PC-3 (cell line): ENCODE measurements at regions not wholly inside any gene's neighbourhood (a gene's known extent, or its start where the extent isn't known, plus 50 kb on each side); places are given as distances from the start of the nearest gene placed in this dataset.
A peak's percentile ranks its signal among the peaks of the same experiment; 100 is the strongest.

ENCODE experiments used
- ATAC-seq: fragments of 200-7000 bp; cut with Tn5 transposase; 2 replicates; pipeline ENCODE4 v1.9.1; 2020; ENCODE audit warnings: mild to moderate bottlenecking, moderate library complexity
- BruUV-seq: library from RNA; stranded (reverse); fragments of 400-500 nt; replicated peaks from 2 replicates; lab custom pipeline; 2021; lab: Mats Ljungman, UMichigan
- CTCF ChIA-PET: fragments of 300-600 bp; sonication (Branson Sonifier 250); formaldehyde crosslinking; loops from one replicate; lab custom pipeline; 2022; ENCODE audit warnings: antibody characterized with exemption; lab: Charles Lee
- POLR2A ChIA-PET: fragments of 300-600 bp; sonication (Branson Sonifier 250); formaldehyde crosslinking; loops from one replicate; lab custom pipeline; 2022; ENCODE audit warnings: antibody characterized with exemption; ENCODE audit not compliant: unreplicated experiment; lab: Charles Lee
- DNase-seq: peaks from one replicate; pipeline ENCODE4 v3.0.0-alpha.2; 2015
- H2AFZ ChIP-seq: fragments of 300-600 bp; sonication (generic); 2 replicates; pipeline ENCODE4 v1.6.0; 2016; ENCODE audit warnings: antibody characterized with exemption, low read length
- H3F3A ChIP-seq: fragments of 300-600 bp; sonication (generic); one replicate; pipeline ENCODE4 v1.6.0; 2017; ENCODE audit warnings: antibody characterized with exemption, low read length, control low read depth, mild to moderate bottlenecking; ENCODE audit not compliant: unreplicated experiment
- H3K27ac ChIP-seq: fragments of 300-600 bp; sonication (generic); 2 replicates; pipeline ENCODE4 v1.5.1; 2016; ENCODE audit warnings: mild to moderate bottlenecking, low read length
- H3K27me3 ChIP-seq: fragments of 300-600 bp; sonication (generic); 2 replicates; pipeline ENCODE4 v1.6.1; 2016; ENCODE audit warnings: low read length, mixed read lengths
- H3K36me3 ChIP-seq: fragments of 300-600 bp; sonication (generic); 2 replicates; pipeline ENCODE4 v1.6.1; 2016; ENCODE audit warnings: low read depth, mixed run types, low read length, mixed read lengths
- H3K4me1 ChIP-seq: fragments of 300-600 bp; sonication (generic); 2 replicates; pipeline ENCODE4 v1.5.1; 2016; ENCODE audit warnings: low read length; ENCODE audit not compliant: insufficient read depth
- H3K4me2 ChIP-seq: fragments of 300-600 bp; sonication (generic); 2 replicates; pipeline ENCODE4 v1.6.0; 2016; ENCODE audit warnings: low read length
- H3K4me3 ChIP-seq: fragments of 300-600 bp; sonication (generic); 2 replicates; pipeline ENCODE4 v1.5.1; 2016; ENCODE audit warnings: mild to moderate bottlenecking, low read length, mixed read lengths
- H3K79me2 ChIP-seq: fragments of 300-600 bp; sonication (generic); 2 replicates; pipeline ENCODE4 v1.6.1; 2017; ENCODE audit warnings: low read length, mixed read lengths
- H3K9ac ChIP-seq: fragments of 300-600 bp; sonication (generic); 2 replicates; pipeline ENCODE4 v1.6.0; 2016; ENCODE audit warnings: mild to moderate bottlenecking, low read length
- H3K9me2 ChIP-seq: fragments of 300-600 bp; sonication (generic); replicated peaks from 2 replicates; pipeline ENCODE4 v1.6.1; 2016; ENCODE audit warnings: mixed run types, low read length, mixed read lengths
- H3K9me3 ChIP-seq: fragments of 300-600 bp; sonication (generic); 2 replicates; pipeline ENCODE4 v1.6.1; 2016; ENCODE audit warnings: low read length, mixed read lengths
- H4K20me1 ChIP-seq: fragments of 300-600 bp; sonication (generic); 2 replicates; pipeline ENCODE4 v1.6.1; 2016; ENCODE audit warnings: low read length, mixed read lengths
- EZH2 ChIP-seq: fragments of 300-600 bp; sonication (generic); IDR thresholded peaks from one replicate; pipeline ENCODE4 v1.6.1; 2017; ENCODE audit warnings: antibody characterized with exemption, mild to moderate bottlenecking, low read length; ENCODE audit not compliant: unreplicated experiment
- EZH2phosphoT487 ChIP-seq: fragments of 300-600 bp; sonication (generic); IDR thresholded peaks from 2 replicates; pipeline ENCODE4 v1.6.1; 2018; ENCODE audit warnings: mild to moderate bottlenecking, antibody characterized with exemption, low read length, borderline replicate concordance
- intact Hi-C: fragments of 100-400 bp; cut with micrococcal nuclease; formaldehyde crosslinking; loops from 2 replicates; pipeline ENCODE4 v1.9.0; 2023
- TF ChIP-seq, protein P1 (sequence below): fragments of 300-600 bp; sonication (generic); conservative IDR thresholded peaks from 2 replicates; pipeline ENCODE4 v1.5.1; 2017; ENCODE audit warnings: antibody characterized with exemption, low read depth, mild to moderate bottlenecking, low read length

DNA sequence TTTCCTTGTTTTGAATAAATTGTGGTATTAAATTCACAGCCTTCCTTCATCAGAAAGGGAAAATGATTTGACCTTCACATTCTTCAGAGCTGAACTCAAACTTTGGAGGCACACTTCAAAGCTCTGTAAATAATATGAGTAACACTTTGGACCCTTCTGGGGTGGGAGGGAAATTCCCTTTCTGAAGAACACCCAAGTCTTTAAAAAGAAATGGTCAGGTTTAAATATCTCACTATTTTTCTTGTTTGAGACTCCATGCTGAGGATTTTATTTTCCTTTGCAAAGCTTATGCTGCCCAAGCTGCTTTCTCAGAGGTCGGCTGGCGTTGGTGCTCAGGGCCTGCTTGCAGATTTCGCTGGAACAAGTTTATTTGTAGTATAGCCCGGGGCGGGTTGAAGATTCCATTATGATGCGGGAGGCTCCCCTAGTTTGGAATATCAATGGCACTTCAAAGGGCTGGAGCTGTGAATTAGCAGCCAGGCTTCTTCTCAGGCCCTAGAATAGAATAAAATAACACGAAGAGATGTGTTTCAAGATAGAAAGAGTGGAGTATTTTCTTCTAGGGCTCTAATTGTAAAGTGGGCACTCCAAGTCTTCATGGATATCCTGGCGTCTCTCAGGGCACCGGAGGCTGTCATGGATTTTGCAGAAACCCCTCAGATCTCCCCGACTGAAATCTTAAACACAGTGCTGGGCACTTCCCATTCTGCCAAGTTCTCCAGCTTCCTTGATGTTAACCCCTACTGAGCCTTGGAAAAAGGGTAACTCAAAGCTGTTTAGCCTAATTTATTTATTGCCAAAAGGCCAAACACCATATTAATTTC, 315.6 kb downstream of the GPAT3 start:
- DNase-seq, result peak; percentile 44
- POLR2A ChIA-PET, result interaction anchor here (0.6 kb wide), 1 partner anchor 323 kb away, joined by 6 read pairs; no protein-coding TSS in a partner anchor

GRCh38 chr4:83850435-83850834, 314.5 kb downstream of the GPAT3 start:
- H2AFZ ChIP-seq, result no peak overlapping the region
- H3K79me2 ChIP-seq, result no peaks in the 10 kb centered on the region
- TF ChIP-seq EZH2phosphoT487, result no peak
- TF ChIP-seq, protein P1, sequence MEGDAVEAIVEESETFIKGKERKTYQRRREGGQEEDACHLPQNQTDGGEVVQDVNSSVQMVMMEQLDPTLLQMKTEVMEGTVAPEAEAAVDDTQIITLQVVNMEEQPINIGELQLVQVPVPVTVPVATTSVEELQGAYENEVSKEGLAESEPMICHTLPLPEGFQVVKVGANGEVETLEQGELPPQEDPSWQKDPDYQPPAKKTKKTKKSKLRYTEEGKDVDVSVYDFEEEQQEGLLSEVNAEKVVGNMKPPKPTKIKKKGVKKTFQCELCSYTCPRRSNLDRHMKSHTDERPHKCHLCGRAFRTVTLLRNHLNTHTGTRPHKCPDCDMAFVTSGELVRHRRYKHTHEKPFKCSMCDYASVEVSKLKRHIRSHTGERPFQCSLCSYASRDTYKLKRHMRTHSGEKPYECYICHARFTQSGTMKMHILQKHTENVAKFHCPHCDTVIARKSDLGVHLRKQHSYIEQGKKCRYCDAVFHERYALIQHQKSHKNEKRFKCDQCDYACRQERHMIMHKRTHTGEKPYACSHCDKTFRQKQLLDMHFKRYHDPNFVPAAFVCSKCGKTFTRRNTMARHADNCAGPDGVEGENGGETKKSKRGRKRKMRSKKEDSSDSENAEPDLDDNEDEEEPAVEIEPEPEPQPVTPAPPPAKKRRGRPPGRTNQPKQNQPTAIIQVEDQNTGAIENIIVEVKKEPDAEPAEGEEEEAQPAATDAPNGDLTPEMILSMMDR, result no peak
- no peak for TF ChIP-seq EZH2
- peak; percentile 23 for DNase-seq
- no peak for ATAC-seq
- ChIA-PET CTCF (no interaction called here), POLR2A (no interaction called here)
- no peak overlapping the region for H3K27ac ChIP-seq
- H3K36me3 ChIP-seq, result no peaks in the 10 kb centered on the region
- no peaks in the 10 kb centered on the region for H3K9me2 ChIP-seq
- BruUV-seq, result no TSS peak
- intact Hi-C loops, result no loop called here
- H3K27me3 ChIP-seq, result no peaks in the 10 kb centered on the region
- no peak overlapping the region for H3K9ac ChIP-seq
- no peak overlapping the region for H3K4me3 ChIP-seq
- no peak overlapping the region for H3K4me2 ChIP-seq
- H3K4me1 ChIP-seq, result peaks cover 35% of the 10 kb centered on the region
- no peaks in the 10 kb centered on the region for H3F3A ChIP-seq
- no peaks in the 10 kb centered on the region for H4K20me1 ChIP-seq
- no peaks in the 10 kb centered on the region for H3K9me3 ChIP-seq

More for the DNA sequence above, 315.6 kb downstream of the GPAT3 start:
- no peaks in the 10 kb centered on the region for H3K27me3 ChIP-seq
- no peaks in the 10 kb centered on the region for H3K9me3 ChIP-seq
- H3K36me3 ChIP-seq, result no peaks in the 10 kb centered on the region
- H3K4me1 ChIP-seq, result peaks cover 42% of the 10 kb centered on the region
- CTCF ChIA-PET, result no interaction called here
- intact Hi-C loops, result loop anchor here (2.0 kb wide), 1 partner anchor 37 kb away; no protein-coding TSS in a partner anchor
- no TSS peak for BruUV-seq
- H3K4me3 ChIP-seq, result no peak overlapping the region
- ATAC-seq, result no peak
- H4K20me1 ChIP-seq, result no peaks in the 10 kb centered on the region
- H3K9me2 ChIP-seq, result no peaks in the 10 kb centered on the region
- H3K27ac ChIP-seq, result peak overlapping the region; percentile 45
- peak overlapping the region; percentile 24 for H3K4me2 ChIP-seq
- no peak for TF ChIP-seq EZH2phosphoT487
- H3K9ac ChIP-seq, result no peak overlapping the region
- no peak overlapping the region for H2AFZ ChIP-seq
- no peaks in the 10 kb centered on the region for H3F3A ChIP-seq
- H3K79me2 ChIP-seq, result no peaks in the 10 kb centered on the region

DNA sequence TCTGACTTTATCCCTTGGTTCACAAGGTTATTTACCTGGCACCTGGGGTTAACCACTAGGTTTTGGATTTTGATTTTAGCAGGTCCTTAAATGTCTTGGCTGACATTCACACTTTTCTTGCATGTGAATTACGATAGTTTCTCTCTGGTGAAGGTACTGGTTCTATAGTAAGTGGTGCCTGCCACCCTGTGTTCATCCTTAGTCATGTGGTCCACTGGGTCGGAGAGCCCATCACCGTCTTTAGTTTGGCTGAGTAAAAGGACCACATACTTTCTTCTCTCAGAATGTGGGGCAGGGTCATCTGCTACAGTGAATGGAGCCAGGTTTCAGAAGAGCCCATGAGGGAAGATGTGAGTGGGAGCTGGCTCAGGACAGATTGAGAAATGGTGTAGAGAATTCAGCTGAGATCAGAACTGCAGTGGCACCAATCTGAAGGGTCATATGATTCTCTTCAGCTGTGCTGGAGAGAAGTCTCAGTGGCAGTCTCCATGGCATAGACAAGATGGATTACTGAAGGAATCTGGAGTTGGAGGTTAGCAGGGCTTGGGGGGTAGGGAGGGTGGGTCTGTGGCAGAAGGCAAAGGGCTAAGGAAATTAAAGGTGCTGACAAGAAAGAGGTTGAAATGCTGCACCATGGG, 310.4 kb downstream of the GPAT3 start:
- Histone ChIP-seq H3K27ac (no peak overlapping the region), H3F3A (no peaks in the 10 kb centered on the region), H3K4me2 (no peak overlapping the region), H3K9ac (no peak overlapping the region), H3K9me2 (no peaks in the 10 kb centered on the region), H3K36me3 (no peaks in the 10 kb centered on the region), H3K4me1 (peaks cover 5% of the 10 kb centered on the region), H4K20me1 (no peaks in the 10 kb centered on the region), H2AFZ (no peak overlapping the region), H3K9me3 (no peaks in the 10 kb centered on the region), H3K27me3 (no peaks in the 10 kb centered on the region), H3K79me2 (no peaks in the 10 kb centered on the region), H3K4me3 (no peak overlapping the region)
- ChIA-PET CTCF (no interaction called here), POLR2A (no interaction called here)
- BruUV-seq, result no TSS peak
- DNase-seq, result no peak
- intact Hi-C loops, result no loop called here
- no peak for ATAC-seq
- TF ChIP-seq, protein P1, result no peak
- TF ChIP-seq EZH2 (no peak), EZH2phosphoT487 (no peak)
